Heart left ventricle (tissue), 13 donors: ENCODE measurements at regions not wholly inside any gene's neighbourhood (a gene's known extent, or its start where the extent isn't known, plus 50 kb on each side); places are given as distances from the start of the nearest gene placed in this dataset.

Experiments used
- POLR2A ChIP-seq, 2 donors: fragments of 450-650 bp; IDR thresholded peaks; one replicate each; pipeline ENCODE4 v1.6.1; 2017; ENCODE audit warnings: antibody characterized with exemption in 2 of 2, mild to moderate bottlenecking in 2 of 2, moderate library complexity in 2 of 2
- TF ChIP-seq, protein P1 (sequence below), 12 donors: fragments of 200-600 bp; sonication (generic) in 4 of 12; IDR thresholded peaks; one replicate each; pipeline versions ENCODE4 v1.5.0 to v1.8.0; 2018 to 2022; ENCODE audit warnings: antibody characterized with exemption in 12 of 12, mild to moderate bottlenecking in 5 of 12
- donor health status: ischemic (EF 13 %, LVEDD 7.1; RV severe dilation, severe dysfunction).
- donor health status: DM: no; HTN: yes; CAD: no.
- donor health status: DM: no; HTN: no; CAD: no.
- donor health status: ischemic (EF 25% LVEDD 6.9; RV normal size, moderate dysfunction).
- donor health status: ischemic (EF 25% LVEDD 5.7; RV mildly dilated, moderate dysfunction).
- donor health status: ischemic (EF 35%, LVEDD 5.7; RV mildly dilated, moderate dysfunction).
- donor health status: nonischemic (EF 11% LVEDD 7.7; RV severe dilation, severe dysfunction).
- donor health status: DM: yes; HTN: yes; CAD: no.
- donor health status: PGD.
- donor health status: ischemic (EF 29% LVEDD 5.4; RV normal size, mild dysfunction).
- donor health status: nonischemic (EF 23%, LVEDD 6.1; RV moderate dilation, normal function).

DNA sequence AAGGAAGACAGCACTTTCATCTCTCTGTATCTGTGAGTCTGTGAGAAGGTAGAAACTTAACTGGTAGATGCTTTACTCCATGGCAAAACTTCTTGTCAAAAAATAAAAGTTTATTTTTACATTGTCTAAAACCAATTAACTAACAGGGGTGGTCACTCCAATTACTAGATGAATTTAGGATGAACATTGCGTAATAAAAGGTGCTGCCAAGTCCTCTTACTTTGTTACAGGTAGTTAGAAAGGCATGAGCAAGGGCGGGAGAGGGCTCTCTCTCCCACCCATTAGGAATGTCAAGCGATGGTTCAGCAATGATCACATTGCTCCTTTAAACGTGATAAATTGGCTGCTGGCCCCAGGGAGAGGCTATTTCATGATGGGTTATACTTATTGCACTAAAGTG lies 512.3 kb downstream of the SLITRK5 start:
- no peak for TF ChIP-seq POLR2A (IDR thresholded peaks at IDR 0.05)
- TF ChIP-seq, protein P1, sequence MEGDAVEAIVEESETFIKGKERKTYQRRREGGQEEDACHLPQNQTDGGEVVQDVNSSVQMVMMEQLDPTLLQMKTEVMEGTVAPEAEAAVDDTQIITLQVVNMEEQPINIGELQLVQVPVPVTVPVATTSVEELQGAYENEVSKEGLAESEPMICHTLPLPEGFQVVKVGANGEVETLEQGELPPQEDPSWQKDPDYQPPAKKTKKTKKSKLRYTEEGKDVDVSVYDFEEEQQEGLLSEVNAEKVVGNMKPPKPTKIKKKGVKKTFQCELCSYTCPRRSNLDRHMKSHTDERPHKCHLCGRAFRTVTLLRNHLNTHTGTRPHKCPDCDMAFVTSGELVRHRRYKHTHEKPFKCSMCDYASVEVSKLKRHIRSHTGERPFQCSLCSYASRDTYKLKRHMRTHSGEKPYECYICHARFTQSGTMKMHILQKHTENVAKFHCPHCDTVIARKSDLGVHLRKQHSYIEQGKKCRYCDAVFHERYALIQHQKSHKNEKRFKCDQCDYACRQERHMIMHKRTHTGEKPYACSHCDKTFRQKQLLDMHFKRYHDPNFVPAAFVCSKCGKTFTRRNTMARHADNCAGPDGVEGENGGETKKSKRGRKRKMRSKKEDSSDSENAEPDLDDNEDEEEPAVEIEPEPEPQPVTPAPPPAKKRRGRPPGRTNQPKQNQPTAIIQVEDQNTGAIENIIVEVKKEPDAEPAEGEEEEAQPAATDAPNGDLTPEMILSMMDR (IDR thresholded peaks at IDR 0.05), result no peak
